Endothelial cell of hepatic sinusoid (primary cell): ENCODE measurements at regions not wholly inside any gene's neighbourhood (a gene's known extent, or its start where the extent isn't known, plus 50 kb on each side); places are given as distances from the start of the nearest gene placed in this dataset.
"Not testable (repeated sequence)": the region's sequence is repeated elsewhere in the genome, so short reads cannot be mapped to it uniquely, and the experiment has no call there.

ENCODE experiments used
- in situ Hi-C: cut with HindIII; loops from 2 replicates; pipeline ENCODE4 v1.10.0; 2017; ENCODE audit warnings: low sequenced_read_pairs

- in situ Hi-C loops: no loop called here
Observed at GRCh38 chr1:59185163-59185860, 111.6 kb upstream of the FGGY start.

- in situ Hi-C loops: no loop called here
Observed at GRCh38 chr1:59186656-59187055, 110.2 kb upstream of the FGGY start.

- in situ Hi-C loops: no loop called here
Observed at GRCh38 chr1:59188413-59189213, 108.3 kb upstream of the FGGY start.

GRCh38 chr1:59193443-59194093 lies 103.3 kb upstream of the FGGY start:
- in situ Hi-C loops: no loop called here

- in situ Hi-C loops: no loop called here
Observed at GRCh38 chr1:59194621-59195020, 102.3 kb upstream of the FGGY start.

- in situ Hi-C loops: no loop called here
Observed at GRCh38 chr1:59195151-59195550, 101.7 kb upstream of the FGGY start.

- in situ Hi-C loops: no loop called here
Observed at GRCh38 chr1:59198564-59198963, 98.3 kb upstream of the FGGY start.

- in situ Hi-C loops: no loop called here
Observed at GRCh38 chr1:59199147-59199546, 97.7 kb upstream of the FGGY start.

- in situ Hi-C loops: no loop called here
Observed at GRCh38 chr1:59199719-59200376, 97.0 kb upstream of the FGGY start.

- in situ Hi-C loops: no loop called here
Observed at GRCh38 chr1:59201341-59201740, 95.6 kb upstream of the FGGY start.

- in situ Hi-C loops: no loop called here
Observed at GRCh38 chr1:59202455-59202854, 94.4 kb upstream of the FGGY start.

GRCh38 chr1:59204001-59204400 lies 92.9 kb upstream of the FGGY start:
- in situ Hi-C loops: no loop called here

- in situ Hi-C loops: not testable (repeated sequence)
Observed at GRCh38 chr1:59206616-59207015, 90.3 kb upstream of the FGGY start.

- in situ Hi-C loops: not testable (repeated sequence)
Observed at GRCh38 chr1:59210430-59210829, 86.5 kb upstream of the FGGY start.

GRCh38 chr1:59212706-59213105 lies 84.2 kb upstream of the FGGY start:
- in situ Hi-C loops: no loop called here

- in situ Hi-C loops: no loop called here
Observed at GRCh38 chr1:59214248-59215208, 82.4 kb upstream of the FGGY start.

GRCh38 chr1:59215766-59216291 lies 81.1 kb upstream of the FGGY start:
- in situ Hi-C loops: no loop called here

- in situ Hi-C loops: not testable (repeated sequence)
Observed at GRCh38 chr1:59217439-59217838, 79.5 kb upstream of the FGGY start.

GRCh38 chr1:59218521-59219236 lies 78.2 kb upstream of the FGGY start:
- in situ Hi-C loops: no loop called here
